Prostate gland (tissue), 2 donors: ENCODE measurements at regions not wholly inside any gene's neighbourhood (a gene's known extent, or its start where the extent isn't known, plus 50 kb on each side); places are given as distances from the start of the nearest gene placed in this dataset.

Experiments used
- DNase-seq: peaks from one replicate; pipeline ENCODE4 v3.0.0-alpha.2; 2019; ENCODE audit warnings: low spot score
- H3K27ac ChIP-seq, 2 donors: fragments of 200-600 bp; sonication (generic); 2 replicates each; pipeline ENCODE4 v1.5.1; 2017 to 2019
- H3K27me3 ChIP-seq: fragments of 200-600 bp; sonication (generic); replicated peaks from 2 replicates; pipeline ENCODE4 v1.5.1; 2019; ENCODE audit not compliant: insufficient read depth
- H3K36me3 ChIP-seq, 2 donors: fragments of 200-600 bp; sonication (generic); 1 replicate in 1 of 2; 2 replicates in 1 of 2; pipeline versions ENCODE4 v1.5.1 to v1.8.1; 2017 to 2019
- H3K4me1 ChIP-seq: fragments of 200-600 bp; sonication (generic); replicated peaks from 2 replicates; pipeline ENCODE4 v1.5.1; 2019
- H3K4me3 ChIP-seq, 2 donors: fragments of 200-600 bp; sonication (generic); 2 replicates each; pipeline ENCODE4 v1.5.1; 2017 to 2019
- H3K9me3 ChIP-seq: fragments of 200-600 bp; sonication (generic); 2 replicates; pipeline ENCODE4 v1.5.1; 2017
- CTCF ChIP-seq, 4 experiments: fragments of 200-600 bp in 2 of 4; fragments of 450-650 bp in 2 of 4; sonication (generic) in 2 of 4; IDR thresholded peaks; 1 replicate in 3 of 4; 2 replicates in 1 of 4; pipeline ENCODE4 v1.5.1; 2016 to 2019; ENCODE audit warnings: antibody characterized with exemption in 4 of 4, mild to moderate bottlenecking in 2 of 4, moderate library complexity in 2 of 4
- POLR2A ChIP-seq: fragments of 450-650 bp; IDR thresholded peaks from one replicate; pipeline ENCODE4 v1.6.1; 2016; ENCODE audit warnings: antibody characterized with exemption, mild to moderate bottlenecking
- POLR2AphosphoS5 ChIP-seq: sonication (generic); formaldehyde crosslinking; IDR thresholded peaks from one replicate; pipeline ENCODE4 v1.6.1; 2017; ENCODE audit warnings: antibody characterized with exemption
- WGBS: methylation state at CpG from one replicate; pipeline ENCODE4 v1.1.5; 2018; 5-methylcytosine and 5-hydroxymethylcytosine counted together
- intact Hi-C: fragments of 100-400 bp; cut with DNase I; formaldehyde crosslinking; loops from one replicate; pipeline ENCODE4 v1.14.2; 2022

- Histone ChIP-seq H3K4me1 (no peaks in the 10 kb centered on the region), H3K9me3 (no peaks in the 10 kb centered on the region), H3K27ac (no peak overlapping the region), H3K36me3 (no peaks in the 10 kb centered on the region), H3K27me3 (no peaks in the 10 kb centered on the region), H3K4me3 (no peak overlapping the region)
- 89% methylated on average over 2 of the region's 2 CpGs for WGBS
- DNase-seq, result no peak
- no peak for TF ChIP-seq POLR2AphosphoS5
- no peak for TF ChIP-seq POLR2A
- TF ChIP-seq CTCF (IDR thresholded peaks at IDR 0.05), result no peak
- intact Hi-C loops, result loop anchor here (1.0 kb wide), 1 partner anchor 568 kb away; no protein-coding TSS in a partner anchor
Observed at GRCh38 chr10:25114036-25114411, 60.8 kb upstream of the GPR158 start.

- H3K27me3 ChIP-seq, result no peaks in the 10 kb centered on the region
- H3K4me1 ChIP-seq, result no peaks in the 10 kb centered on the region
- WGBS, result 90% methylated on average over 6 of the region's 6 CpGs
- H3K27ac ChIP-seq, result no peak overlapping the region
- TF ChIP-seq POLR2A, result no peak
- TF ChIP-seq CTCF (IDR thresholded peaks at IDR 0.05), result no peak
- TF ChIP-seq POLR2AphosphoS5, result no peak
- no peak overlapping the region for H3K4me3 ChIP-seq
- intact Hi-C loops, result no loop called here
- no peak for DNase-seq
- H3K9me3 ChIP-seq, result no peaks in the 10 kb centered on the region
- H3K36me3 ChIP-seq, result no peaks in the 10 kb centered on the region
Observed at GRCh38 chr10:25117757-25118156, 57.0 kb upstream of the GPR158 start.

- DNase-seq, result no peak
- H3K4me1 ChIP-seq, result no peaks in the 10 kb centered on the region
- no peak overlapping the region for H3K4me3 ChIP-seq
- H3K36me3 ChIP-seq, result no peaks in the 10 kb centered on the region
- TF ChIP-seq POLR2AphosphoS5 (no peak), POLR2A (no peak), CTCF (IDR thresholded peaks at IDR 0.05) (no peak)
- no peaks in the 10 kb centered on the region for H3K9me3 ChIP-seq
- no peak overlapping the region for H3K27ac ChIP-seq
- intact Hi-C loops, result no loop called here
- 83% methylated on average over 3 of the region's 3 CpGs for WGBS
- no peaks in the 10 kb centered on the region for H3K27me3 ChIP-seq
Observed at GRCh38 chr10:25120188-25120587, 54.6 kb upstream of the GPR158 start.
